Gastroesophageal sphincter (tissue), 3 donors: ENCODE measurements at regions not wholly inside any gene's neighbourhood (a gene's known extent, or its start where the extent isn't known, plus 50 kb on each side); places are given as distances from the start of the nearest gene placed in this dataset.

Experiments used
- EP300 ChIP-seq: sonication (generic); formaldehyde crosslinking; IDR thresholded peaks from one replicate; pipeline ENCODE4 v1.6.1; 2017; ENCODE audit warnings: antibody characterized with exemption, mild to moderate bottlenecking
- POLR2A ChIP-seq, 2 donors: fragments of 450-650 bp; IDR thresholded peaks; one replicate each; pipeline ENCODE4 v1.6.1; 2017; ENCODE audit warnings: antibody characterized with exemption in 2 of 2, mild to moderate bottlenecking in 2 of 2, moderate library complexity in 1 of 2
- POLR2AphosphoS5 ChIP-seq: sonication (generic); formaldehyde crosslinking; IDR thresholded peaks from one replicate; pipeline ENCODE4 v1.6.1; 2017; ENCODE audit warnings: antibody characterized with exemption
- TF ChIP-seq, protein P1 (sequence below), 4 experiments: fragments of 200-600 bp in 2 of 4; fragments of 450-650 bp in 2 of 4; sonication (generic) in 1 of 4; IDR thresholded peaks; one replicate each; pipeline ENCODE4 v1.5.1; 2017 to 2019; ENCODE audit warnings: antibody characterized with exemption in 4 of 4, mild to moderate bottlenecking in 2 of 4, moderate library complexity in 2 of 4

DNA sequence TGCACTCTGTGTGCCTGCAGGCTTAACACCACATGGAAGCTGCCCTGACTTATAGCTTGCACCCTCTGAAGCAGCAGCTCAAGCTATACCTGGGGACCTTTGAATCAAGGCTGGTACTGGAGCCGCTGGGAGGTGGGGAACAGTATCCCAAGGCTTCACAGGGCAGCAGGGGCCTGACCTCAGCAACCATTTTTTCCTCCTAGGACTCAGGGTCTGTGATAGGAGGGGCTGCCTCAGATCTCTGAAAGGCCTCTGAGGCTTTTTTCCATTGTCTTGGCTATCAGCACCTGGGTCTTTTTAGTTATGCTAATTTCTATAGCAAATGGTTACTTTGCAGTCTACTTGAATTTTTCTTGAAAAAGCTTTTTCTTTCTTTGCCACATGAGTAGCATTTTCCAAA lies 80.2 kb upstream of the OPRM1 start:
- TF ChIP-seq, protein P1, sequence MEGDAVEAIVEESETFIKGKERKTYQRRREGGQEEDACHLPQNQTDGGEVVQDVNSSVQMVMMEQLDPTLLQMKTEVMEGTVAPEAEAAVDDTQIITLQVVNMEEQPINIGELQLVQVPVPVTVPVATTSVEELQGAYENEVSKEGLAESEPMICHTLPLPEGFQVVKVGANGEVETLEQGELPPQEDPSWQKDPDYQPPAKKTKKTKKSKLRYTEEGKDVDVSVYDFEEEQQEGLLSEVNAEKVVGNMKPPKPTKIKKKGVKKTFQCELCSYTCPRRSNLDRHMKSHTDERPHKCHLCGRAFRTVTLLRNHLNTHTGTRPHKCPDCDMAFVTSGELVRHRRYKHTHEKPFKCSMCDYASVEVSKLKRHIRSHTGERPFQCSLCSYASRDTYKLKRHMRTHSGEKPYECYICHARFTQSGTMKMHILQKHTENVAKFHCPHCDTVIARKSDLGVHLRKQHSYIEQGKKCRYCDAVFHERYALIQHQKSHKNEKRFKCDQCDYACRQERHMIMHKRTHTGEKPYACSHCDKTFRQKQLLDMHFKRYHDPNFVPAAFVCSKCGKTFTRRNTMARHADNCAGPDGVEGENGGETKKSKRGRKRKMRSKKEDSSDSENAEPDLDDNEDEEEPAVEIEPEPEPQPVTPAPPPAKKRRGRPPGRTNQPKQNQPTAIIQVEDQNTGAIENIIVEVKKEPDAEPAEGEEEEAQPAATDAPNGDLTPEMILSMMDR (IDR thresholded peaks at IDR 0.05), result no peak
- TF ChIP-seq POLR2AphosphoS5, result no peak
- no peak for TF ChIP-seq POLR2A (IDR thresholded peaks at IDR 0.05)
- TF ChIP-seq EP300, result no peak
